HG03442 (cell line): ENCODE measurements at regions not wholly inside any gene's neighbourhood (a gene's known extent, or its start where the extent isn't known, plus 50 kb on each side); places are given as distances from the start of the nearest gene placed in this dataset.
"Not testable (repeated sequence)": the region's sequence is repeated elsewhere in the genome, so short reads cannot be mapped to it uniquely, and the experiment has no call there.

ENCODE experiments used
- ATAC-seq: cut with Tn5 transposase; IDR thresholded peaks from one replicate; pipeline ENCODE4 v1.9.1; 2021; ENCODE audit warnings: mild to moderate bottlenecking, moderate library complexity; ENCODE audit not compliant: unreplicated experiment

DNA sequence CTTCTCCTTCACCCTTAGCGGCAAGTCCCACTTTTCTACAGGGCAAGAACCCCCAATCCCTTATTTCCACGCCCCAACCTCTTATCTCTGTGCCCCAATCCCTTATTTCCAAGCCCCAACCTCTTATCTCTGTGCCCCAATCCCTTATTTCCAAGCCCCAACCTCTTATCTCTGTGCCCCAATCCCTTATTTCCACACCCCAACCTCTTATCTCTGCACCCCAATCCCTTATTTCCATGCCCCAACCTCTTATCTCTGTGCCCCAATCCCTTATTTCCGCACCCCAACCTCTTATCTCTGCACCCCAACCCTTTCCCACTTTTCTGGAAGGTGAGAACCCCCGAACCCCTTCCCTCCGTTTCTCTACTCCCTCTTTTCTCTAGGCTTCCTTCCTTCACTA, 116.1 kb upstream of the GJE1 start:
- ATAC-seq, result not testable (repeated sequence)

GRCh38 chr6:142015463-142015862, 117.3 kb upstream of the GJE1 start:
- not testable (repeated sequence) for ATAC-seq

GRCh38 chr6:142015011-142015410, 117.7 kb upstream of the GJE1 start:
- ATAC-seq, result no peak

- no peak for ATAC-seq
Measured at GRCh38 chr6:142014515-142014914, 118.2 kb upstream of the GJE1 start.

DNA sequence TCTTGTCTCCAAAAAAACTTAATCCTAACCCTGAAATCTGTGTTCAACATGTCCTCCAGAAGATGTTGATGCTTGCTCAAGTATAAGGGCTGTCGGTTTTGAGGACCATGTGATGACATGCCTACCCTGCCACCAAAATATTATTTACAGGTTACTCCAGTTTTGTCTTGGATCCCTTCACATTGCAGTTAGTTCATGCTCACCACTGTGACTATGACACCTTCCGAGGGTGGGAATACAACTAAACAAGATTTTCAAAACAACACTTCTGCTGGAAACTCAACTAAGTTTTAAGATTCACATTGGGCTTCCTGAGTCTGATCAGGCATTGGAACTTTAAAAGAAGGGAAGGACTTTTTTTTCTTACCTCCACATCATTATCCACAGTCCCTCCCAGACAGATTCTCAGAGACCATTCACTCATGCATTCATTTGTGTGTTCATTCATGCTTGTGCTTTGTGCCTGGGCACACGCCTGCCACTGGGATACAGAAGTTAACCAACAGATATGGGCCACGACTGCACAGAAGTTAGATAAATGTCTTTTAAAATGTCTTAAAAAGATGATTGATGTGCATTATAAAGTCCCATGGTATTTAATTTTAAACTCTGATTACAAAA, 118.7 kb upstream of the GJE1 start:
- ATAC-seq, result no peak

GRCh38 chr6:142013287-142013686, 119.4 kb upstream of the GJE1 start:
- ATAC-seq, result peak; percentile 92

- no peak for ATAC-seq
Measured at GRCh38 chr6:142011775-142012174, 121.0 kb upstream of the GJE1 start.

DNA sequence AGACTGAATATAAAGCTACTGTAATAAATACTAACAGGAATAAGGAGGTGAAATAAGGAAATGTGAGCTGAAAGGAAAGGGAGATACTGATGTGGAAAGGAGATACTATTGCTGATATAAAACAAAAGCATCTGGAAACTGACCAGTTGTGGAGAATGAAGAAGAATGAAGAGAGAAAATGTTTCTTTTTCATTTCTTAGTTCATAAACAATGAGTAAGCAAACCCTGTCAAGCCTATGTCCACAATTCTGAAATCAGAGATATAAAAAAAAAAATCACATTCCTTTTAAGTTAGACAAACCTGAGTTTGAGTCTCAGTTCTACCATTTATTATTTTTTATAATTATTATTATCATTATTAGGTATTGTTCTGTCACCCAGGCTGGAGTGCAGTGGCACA, 121.6 kb upstream of the GJE1 start:
- ATAC-seq, result no peak

DNA sequence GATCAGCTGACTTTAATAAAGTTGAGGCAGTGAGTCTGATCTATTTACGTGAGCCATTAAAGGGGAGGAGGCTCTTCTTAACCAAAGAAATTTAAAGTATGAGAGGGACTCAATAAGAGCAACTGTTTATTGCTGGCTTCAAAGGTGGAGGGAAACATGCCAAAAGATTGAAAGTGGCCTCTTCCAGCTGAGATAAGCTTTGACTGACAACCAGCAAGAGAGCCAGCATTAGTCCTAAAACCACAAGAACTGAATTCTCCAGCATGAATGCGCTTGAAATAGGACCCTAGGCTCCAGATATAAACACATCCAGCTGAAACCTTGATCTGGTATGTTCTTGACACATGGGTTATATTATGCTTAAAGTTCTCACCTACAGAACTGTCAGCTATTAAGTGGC, 123.1 kb upstream of the GJE1 start:
- ATAC-seq, result no peak

DNA sequence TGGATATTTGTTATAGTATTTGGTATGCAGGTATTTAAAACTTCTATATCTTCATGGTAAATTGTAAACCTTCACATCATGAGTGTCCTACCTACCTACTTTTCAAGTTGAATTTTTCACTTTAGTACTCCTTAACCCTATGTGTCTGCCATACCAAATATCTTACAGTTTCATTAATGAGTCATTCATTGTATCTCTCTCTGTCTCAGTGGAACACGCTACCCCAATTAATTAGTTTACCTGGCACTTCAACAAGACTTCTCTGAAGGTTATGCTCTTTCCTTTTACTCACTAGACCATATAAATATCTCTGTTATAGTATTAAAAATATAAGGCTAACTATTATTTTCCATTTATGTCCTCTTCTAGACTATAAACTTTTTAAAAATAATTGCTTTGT, 123.9 kb upstream of the GJE1 start:
- no peak for ATAC-seq

DNA sequence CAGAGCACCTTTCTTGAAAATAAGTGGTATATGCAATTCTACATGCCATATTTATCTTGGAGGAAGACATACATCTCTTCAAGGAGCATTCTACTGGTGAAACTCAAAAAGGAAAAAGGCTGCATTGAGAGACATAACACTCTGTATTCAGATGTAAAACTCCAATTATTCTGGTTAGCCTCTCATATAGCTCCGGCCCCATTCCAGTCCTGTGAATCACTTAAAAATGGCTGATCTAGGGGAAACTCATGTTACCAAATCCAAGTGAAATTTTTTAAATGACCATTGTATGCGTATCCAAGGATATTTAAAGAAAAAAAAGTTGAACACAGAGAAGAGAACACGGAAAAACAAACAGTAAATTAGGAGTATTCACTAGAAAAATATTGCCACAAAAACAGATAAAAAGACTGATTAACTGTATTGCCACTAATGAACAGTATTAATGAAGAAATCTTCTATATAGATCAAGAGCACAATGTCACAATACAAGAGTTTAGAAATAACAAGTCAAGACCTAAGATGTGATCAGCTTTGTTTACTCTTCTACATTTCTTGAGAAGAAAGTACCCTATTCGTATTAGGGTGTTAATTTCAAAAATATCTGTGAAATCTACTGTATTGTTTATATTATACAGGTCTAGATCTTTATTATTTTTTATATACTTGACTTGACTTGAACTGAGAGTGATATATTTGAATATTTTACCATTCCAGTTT, 124.5 kb upstream of the GJE1 start:
- no peak for ATAC-seq

GRCh38 chr6:142005021-142005420, 127.7 kb upstream of the GJE1 start:
- ATAC-seq, result no peak

- ATAC-seq, result no peak
Measured at GRCh38 chr6:142002825-142003405, 129.8 kb upstream of the GJE1 start.

DNA sequence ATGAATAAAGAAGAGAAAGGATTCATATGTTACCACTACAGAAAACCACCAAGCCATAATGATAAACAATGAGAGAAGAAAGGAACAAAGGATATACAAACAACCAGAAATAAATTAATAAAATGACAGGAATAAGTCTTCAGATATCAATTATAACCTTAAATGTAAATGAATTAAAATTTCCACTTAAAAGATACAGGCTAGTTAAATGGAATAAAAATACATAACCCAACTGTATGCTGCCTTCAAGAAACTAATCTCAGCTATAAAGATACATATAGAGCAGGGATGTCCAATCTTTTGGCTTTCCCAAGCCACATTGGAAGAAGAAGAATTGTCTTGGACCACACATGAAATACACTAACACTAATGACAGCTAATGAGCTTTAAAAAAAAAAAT, 135.9 kb upstream of the GJE1 start:
- no peak for ATAC-seq

GRCh38 chr6:141992109-141992508, 140.6 kb upstream of the GJE1 start:
- no peak for ATAC-seq

GRCh38 chr6:141990840-141991239, 141.9 kb upstream of the GJE1 start:
- no peak for ATAC-seq

DNA sequence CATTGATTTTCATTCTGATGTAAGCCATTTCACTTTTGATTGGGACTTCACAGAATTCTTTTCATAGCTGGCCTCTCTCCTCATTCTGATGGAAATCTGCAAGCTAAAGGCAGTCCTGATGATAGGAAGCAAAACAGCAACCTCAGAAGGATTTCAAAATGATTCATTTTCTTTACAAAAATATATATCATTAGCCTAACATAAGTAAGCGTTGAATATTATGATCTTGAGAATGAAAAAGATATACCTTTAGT, 143.1 kb upstream of the GJE1 start:
- no peak for ATAC-seq

DNA sequence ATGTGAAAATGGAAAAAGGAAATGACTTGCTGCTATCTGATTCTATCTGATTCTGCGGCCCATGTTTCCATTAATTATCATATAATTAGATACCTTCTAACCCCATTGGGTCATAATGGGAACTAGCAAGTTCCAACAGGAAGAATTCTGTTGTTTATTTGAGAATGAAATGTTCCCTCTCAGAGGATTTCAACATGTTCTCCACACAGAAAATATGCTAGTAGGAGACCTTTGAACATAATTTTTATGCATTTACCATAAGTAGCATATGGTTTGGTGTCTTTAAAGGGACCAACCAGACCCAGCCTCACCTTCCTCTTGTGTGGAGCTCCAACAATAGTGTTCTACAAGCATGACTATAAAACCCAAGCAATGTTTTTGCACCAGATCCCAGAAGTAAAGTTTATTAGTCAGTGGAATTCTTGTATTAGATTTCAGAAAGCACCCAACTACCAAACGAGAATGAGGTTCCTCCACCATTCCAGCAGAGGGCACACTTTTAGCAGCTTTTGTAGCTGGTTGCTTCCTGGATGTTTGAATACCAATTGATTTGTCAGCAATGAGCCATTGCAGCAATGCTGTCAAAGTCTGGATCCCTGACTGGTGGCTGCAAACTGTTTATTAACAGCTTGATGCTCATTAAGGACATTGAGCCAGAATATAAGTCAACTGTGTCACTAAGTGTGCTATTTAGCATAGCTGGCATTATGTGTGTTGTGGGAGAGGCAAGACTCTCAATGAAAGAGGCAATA, 143.6 kb upstream of the GJE1 start:
- ATAC-seq, result peak; percentile 78

- no peak for ATAC-seq
Measured at GRCh38 chr6:141988327-141988726, 144.4 kb upstream of the GJE1 start.

GRCh38 chr6:141986457-141986856, 146.3 kb upstream of the GJE1 start:
- ATAC-seq, result no peak

DNA sequence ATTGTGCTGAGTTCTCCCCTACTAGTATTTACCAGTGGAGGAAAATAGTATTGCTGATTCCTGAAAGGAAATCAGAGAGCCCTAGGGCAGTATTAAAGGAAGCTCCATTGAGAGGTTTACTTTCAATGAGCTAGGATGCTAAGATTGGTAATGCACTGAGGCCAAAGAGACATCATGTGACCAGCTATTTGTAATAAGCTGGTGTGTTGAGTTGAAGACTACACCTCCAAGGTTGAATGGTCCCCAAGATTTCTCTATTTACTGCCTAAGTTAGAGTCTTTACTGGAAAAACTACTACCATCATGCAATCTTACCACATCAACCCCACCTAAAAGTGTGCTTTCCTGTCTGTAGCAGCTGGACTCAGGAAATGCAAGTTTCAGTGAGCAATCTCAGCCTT, 151.5 kb upstream of the GJE1 start:
- no peak for ATAC-seq

DNA sequence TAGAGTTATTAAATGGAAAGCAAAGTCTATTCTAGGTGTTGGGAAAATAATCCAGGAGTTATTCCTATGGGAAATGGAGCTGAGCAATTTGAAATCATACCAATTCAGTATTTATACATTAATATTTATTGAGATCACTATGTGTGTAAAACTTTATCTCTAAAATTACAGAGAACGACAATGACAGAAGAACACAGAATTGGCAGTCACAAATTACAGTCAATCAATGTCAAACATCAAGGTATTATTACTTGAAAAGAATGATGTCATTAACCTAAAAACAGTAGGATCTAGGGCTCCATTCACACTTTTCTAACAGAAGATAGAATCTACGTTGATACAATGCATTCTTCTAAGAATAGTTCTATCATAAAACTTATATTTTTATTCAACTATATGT, 154.9 kb upstream of the GJE1 start:
- ATAC-seq, result no peak
